GM12865 (cell line): ENCODE measurements at regions not wholly inside any gene's neighbourhood (a gene's known extent, or its start where the extent isn't known, plus 50 kb on each side); places are given as distances from the start of the nearest gene placed in this dataset.

Experiments used
- DNase-seq: peaks from one replicate; pipeline ENCODE4 v3.0.0; 2010; ENCODE audit warnings: low read depth
- H3K4me3 ChIP-seq: 2 replicates; pipeline ENCODE4 v1.5.1; 2011; ENCODE audit warnings: mild to moderate bottlenecking, low read depth, low read length, control low read depth
- TF ChIP-seq, protein P1 (sequence below): IDR thresholded peaks from 2 replicates; pipeline ENCODE4 v1.5.1; 2011; ENCODE audit warnings: low read length, control low read depth, low read depth, inconsistent platforms; ENCODE audit not compliant: insufficient read depth; ENCODE audit errors: missing control alignments

GRCh38 chr2:223701761-223702160 lies 99.6 kb upstream of the SCG2 start:
- no peak for DNase-seq
- H3K4me3 ChIP-seq = no peak overlapping the region
- TF ChIP-seq, protein P1, sequence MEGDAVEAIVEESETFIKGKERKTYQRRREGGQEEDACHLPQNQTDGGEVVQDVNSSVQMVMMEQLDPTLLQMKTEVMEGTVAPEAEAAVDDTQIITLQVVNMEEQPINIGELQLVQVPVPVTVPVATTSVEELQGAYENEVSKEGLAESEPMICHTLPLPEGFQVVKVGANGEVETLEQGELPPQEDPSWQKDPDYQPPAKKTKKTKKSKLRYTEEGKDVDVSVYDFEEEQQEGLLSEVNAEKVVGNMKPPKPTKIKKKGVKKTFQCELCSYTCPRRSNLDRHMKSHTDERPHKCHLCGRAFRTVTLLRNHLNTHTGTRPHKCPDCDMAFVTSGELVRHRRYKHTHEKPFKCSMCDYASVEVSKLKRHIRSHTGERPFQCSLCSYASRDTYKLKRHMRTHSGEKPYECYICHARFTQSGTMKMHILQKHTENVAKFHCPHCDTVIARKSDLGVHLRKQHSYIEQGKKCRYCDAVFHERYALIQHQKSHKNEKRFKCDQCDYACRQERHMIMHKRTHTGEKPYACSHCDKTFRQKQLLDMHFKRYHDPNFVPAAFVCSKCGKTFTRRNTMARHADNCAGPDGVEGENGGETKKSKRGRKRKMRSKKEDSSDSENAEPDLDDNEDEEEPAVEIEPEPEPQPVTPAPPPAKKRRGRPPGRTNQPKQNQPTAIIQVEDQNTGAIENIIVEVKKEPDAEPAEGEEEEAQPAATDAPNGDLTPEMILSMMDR = no peak

GRCh38 chr2:223700221-223700620 lies 98.1 kb upstream of the SCG2 start:
- DNase-seq = no peak
- TF ChIP-seq, protein P1 = no peak
- H3K4me3 ChIP-seq = no peak overlapping the region

- no peak for DNase-seq
- no peak overlapping the region for H3K4me3 ChIP-seq
- TF ChIP-seq, protein P1 = no peak
Observed at GRCh38 chr2:223697892-223698645, 95.9 kb upstream of the SCG2 start.

DNA sequence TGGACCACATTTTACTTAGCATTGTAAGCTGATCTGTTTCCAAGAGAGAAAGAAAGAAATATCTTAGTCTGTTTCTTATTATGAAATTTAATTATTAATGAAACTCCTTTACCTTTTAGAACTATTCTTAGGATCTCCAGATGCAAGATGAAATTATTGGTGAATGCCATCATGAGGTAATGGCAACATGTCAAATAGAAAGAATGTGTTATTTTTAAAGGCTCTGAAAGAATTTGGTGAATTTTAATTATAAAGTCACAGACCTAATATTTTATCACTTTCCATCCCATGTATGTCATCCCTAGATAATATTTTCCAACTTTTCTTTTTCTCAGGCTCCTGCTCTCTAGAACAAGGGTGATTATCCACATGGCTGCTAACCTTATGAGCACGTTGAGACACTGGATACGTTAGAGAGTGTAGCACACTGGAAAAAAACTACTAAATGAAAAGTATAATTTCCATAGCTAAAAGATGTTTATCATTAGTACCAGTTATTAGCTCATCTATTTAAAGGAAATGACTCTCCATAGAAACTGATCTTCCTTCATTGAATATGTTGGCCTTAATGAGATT lies 95.2 kb upstream of the SCG2 start:
- DNase-seq = no peak
- TF ChIP-seq, protein P1 = no peak
- H3K4me3 ChIP-seq = no peak overlapping the region

DNA sequence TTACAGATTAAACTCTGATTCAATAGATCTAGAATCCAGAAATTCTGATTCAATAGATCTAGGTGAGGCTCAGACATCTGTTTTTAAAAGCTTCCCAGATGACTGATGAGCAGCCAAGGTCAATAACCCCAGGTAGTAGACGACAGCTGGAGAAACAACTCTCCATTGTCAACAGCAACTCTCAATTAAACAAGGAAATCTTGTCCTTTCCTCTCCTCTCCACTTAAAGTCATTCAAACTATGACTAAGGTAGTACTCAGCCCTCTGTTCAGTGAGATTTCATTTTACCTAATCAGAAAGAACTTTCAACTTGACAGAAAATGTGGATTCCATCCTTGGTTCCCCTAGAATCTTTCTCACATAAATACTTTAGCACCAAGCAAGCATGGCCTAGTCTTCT lies 94.6 kb upstream of the SCG2 start:
- DNase-seq = no peak

DNA sequence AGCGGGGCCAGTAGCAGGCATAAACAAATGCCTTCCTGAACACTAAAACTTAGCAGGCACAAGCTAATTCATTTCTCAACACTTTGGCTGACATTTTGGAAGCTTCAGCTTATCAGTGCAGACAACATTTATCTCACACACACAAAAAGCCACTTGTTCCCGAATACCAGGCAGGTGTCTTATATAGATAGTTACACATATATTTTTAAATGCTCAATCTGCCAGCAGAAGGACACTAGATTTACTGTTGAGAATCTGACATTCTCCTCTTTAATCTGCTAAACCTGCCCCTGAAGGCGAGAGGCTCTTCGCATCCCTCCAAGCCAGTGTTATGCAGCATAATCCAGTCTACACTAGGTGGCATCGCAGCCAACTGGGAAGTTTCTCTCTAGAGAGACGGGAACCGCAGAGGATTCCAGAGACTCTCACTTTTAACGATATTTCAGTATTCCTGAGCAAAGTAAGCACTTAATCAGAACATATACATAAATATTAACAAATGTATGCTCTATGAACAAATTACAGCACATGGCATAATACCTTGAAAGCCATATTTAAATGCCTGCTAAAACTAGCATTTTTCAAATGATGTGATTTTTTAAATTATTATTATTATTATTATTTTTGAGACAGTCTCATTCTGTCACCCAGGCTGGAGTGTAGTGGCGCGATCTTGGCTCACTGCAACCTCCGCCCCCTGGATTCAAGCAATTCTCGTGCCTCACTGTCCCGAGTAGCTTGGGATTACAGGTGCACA lies 90.2 kb upstream of the SCG2 start:
- TF ChIP-seq, protein P1 = peak; percentile 22
- no peak for DNase-seq
- H3K4me3 ChIP-seq = no peak overlapping the region

More for the DNA sequence above, 94.6 kb upstream of the SCG2 start:
- TF ChIP-seq, protein P1 = no peak
- no peak overlapping the region for H3K4me3 ChIP-seq
